ENCODE measurements at regions not wholly inside any gene's neighbourhood (a gene's known extent, or its start where the extent isn't known, plus 50 kb on each side); places are given as distances from the start of the nearest gene placed in this dataset.

DNA sequence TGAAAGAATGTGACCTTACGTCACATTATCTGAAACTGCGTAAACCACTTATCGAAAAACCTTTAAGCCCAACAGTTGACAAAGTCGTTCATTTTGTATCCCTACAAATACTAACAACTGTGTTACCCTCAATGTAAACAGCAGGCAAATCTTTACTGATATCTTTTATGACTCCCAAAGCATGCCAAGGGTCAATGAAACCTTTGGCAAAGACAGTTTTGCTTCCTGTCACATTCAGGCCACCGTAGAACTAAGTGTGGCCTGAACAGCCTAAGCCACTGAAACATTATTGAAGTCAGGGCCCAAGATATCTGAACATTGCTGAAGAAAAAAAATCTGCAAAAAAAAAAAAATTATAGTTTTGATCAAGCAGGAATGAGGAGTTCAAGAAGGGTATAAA, 77.3 kb downstream of the FAM124B start:
- no peaks in the 10 kb centered on the region for H3F3A ChIP-seq (replicated peaks; ENCODE audit: low read depth)
- no peak overlapping the region for H3K27ac ChIP-seq (ENCODE audit: low read depth)
- Mint-ChIP-seq H3K9me3 (no peaks in the 10 kb centered on the region; the same call in 2 of the 3 replicates), H3K4me1 (peaks cover 4% of the 10 kb centered on the region), H3K27me3 (ENCODE audit: insufficient read depth, low read depth, poor library complexity) (peaks cover 4% of the 10 kb centered on the region), H3K4me3 (no peak overlapping the region), H3K36me3 (ENCODE audit: low read depth) (no peaks in the 10 kb centered on the region), H3K27ac (no peak overlapping the region)
- no peaks in the 10 kb centered on the region for H4K20me1 ChIP-seq (replicated peaks; ENCODE audit: insufficient read depth)
- H3K4me1 ChIP-seq (ENCODE audit: insufficient read depth), result peaks cover 10% of the 10 kb centered on the region; the same call in 1 of the 2 replicates
- TF ChIP-seq, protein P1, sequence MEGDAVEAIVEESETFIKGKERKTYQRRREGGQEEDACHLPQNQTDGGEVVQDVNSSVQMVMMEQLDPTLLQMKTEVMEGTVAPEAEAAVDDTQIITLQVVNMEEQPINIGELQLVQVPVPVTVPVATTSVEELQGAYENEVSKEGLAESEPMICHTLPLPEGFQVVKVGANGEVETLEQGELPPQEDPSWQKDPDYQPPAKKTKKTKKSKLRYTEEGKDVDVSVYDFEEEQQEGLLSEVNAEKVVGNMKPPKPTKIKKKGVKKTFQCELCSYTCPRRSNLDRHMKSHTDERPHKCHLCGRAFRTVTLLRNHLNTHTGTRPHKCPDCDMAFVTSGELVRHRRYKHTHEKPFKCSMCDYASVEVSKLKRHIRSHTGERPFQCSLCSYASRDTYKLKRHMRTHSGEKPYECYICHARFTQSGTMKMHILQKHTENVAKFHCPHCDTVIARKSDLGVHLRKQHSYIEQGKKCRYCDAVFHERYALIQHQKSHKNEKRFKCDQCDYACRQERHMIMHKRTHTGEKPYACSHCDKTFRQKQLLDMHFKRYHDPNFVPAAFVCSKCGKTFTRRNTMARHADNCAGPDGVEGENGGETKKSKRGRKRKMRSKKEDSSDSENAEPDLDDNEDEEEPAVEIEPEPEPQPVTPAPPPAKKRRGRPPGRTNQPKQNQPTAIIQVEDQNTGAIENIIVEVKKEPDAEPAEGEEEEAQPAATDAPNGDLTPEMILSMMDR (conservative IDR thresholded peaks at IDR 0.05; ENCODE audit: low read depth in 2 of 2), result no peak
- no peak overlapping the region for H2AFZ ChIP-seq
- H3K4me3 ChIP-seq, result no peak overlapping the region
- DNase-seq (ENCODE audit: low spot score), result no peak
- H3K9me2 ChIP-seq (ENCODE audit: insufficient read depth), result 0 out of 2 replicates have a peak, but pooled peaks cover 3% of the 10 kb centered on the region
- no peak overlapping the region for H3K4me2 ChIP-seq
- no peaks in the 10 kb centered on the region for H3K36me3 ChIP-seq (ENCODE audit: insufficient read depth)
- no peaks in the 10 kb centered on the region for H3K27me3 ChIP-seq (ENCODE audit: insufficient read depth)
- no peaks in the 10 kb centered on the region for H3K79me2 ChIP-seq (replicated peaks; ENCODE audit: insufficient read depth)
- no peak for ATAC-seq

DNA sequence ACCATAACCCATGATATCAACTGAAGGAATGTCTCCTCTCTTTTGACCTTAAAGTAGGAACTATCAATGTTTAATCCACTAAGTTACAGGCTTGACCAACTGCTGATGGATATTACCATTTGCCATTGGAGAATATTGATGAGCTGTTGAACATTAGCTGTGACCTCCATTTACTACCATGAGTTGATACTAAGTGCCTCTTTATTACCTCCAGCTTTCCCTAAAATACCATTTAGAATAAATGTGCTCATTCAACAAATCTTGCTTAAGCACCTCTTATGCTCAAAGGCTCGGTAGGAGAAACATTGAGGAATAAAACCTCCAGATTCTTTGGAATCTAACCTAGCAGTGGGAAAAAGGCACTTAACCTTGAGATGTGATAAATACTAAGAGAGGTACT, 81.2 kb downstream of the FAM124B start:
- Mint-ChIP-seq H3K4me1 (peaks cover 14% of the 10 kb centered on the region), H3K9me3 (no peaks in the 10 kb centered on the region; the same call in 2 of the 3 replicates), H3K36me3 (ENCODE audit: low read depth) (no peaks in the 10 kb centered on the region), H3K27me3 (ENCODE audit: insufficient read depth, low read depth, poor library complexity) (peaks cover 4% of the 10 kb centered on the region), H3K27ac (no peak overlapping the region), H3K4me3 (no peak overlapping the region)
- no peaks in the 10 kb centered on the region for H3K36me3 ChIP-seq (ENCODE audit: insufficient read depth)
- no peaks in the 10 kb centered on the region for H3K27me3 ChIP-seq (ENCODE audit: insufficient read depth)
- H3K4me3 ChIP-seq, result no peak overlapping the region
- no peak overlapping the region for H3K27ac ChIP-seq (ENCODE audit: low read depth)
- no peaks in the 10 kb centered on the region for H3F3A ChIP-seq (replicated peaks; ENCODE audit: low read depth)
- H3K4me1 ChIP-seq (ENCODE audit: insufficient read depth), result peaks cover 13% of the 10 kb centered on the region
- no peaks in the 10 kb centered on the region for H4K20me1 ChIP-seq (replicated peaks; ENCODE audit: insufficient read depth)
- TF ChIP-seq STAT1 (IDR thresholded peaks at IDR 0.05; ENCODE audit: unreplicated experiment), result no peak
- TF ChIP-seq EZH2 (IDR thresholded peaks at IDR 0.05; ENCODE audit: low read depth, unreplicated experiment), result no peak
- no peak for TF ChIP-seq ZNF114 (CRISPR knock-in tag; IDR thresholded peaks at IDR 0.05)
- TF ChIP-seq, protein P2, sequence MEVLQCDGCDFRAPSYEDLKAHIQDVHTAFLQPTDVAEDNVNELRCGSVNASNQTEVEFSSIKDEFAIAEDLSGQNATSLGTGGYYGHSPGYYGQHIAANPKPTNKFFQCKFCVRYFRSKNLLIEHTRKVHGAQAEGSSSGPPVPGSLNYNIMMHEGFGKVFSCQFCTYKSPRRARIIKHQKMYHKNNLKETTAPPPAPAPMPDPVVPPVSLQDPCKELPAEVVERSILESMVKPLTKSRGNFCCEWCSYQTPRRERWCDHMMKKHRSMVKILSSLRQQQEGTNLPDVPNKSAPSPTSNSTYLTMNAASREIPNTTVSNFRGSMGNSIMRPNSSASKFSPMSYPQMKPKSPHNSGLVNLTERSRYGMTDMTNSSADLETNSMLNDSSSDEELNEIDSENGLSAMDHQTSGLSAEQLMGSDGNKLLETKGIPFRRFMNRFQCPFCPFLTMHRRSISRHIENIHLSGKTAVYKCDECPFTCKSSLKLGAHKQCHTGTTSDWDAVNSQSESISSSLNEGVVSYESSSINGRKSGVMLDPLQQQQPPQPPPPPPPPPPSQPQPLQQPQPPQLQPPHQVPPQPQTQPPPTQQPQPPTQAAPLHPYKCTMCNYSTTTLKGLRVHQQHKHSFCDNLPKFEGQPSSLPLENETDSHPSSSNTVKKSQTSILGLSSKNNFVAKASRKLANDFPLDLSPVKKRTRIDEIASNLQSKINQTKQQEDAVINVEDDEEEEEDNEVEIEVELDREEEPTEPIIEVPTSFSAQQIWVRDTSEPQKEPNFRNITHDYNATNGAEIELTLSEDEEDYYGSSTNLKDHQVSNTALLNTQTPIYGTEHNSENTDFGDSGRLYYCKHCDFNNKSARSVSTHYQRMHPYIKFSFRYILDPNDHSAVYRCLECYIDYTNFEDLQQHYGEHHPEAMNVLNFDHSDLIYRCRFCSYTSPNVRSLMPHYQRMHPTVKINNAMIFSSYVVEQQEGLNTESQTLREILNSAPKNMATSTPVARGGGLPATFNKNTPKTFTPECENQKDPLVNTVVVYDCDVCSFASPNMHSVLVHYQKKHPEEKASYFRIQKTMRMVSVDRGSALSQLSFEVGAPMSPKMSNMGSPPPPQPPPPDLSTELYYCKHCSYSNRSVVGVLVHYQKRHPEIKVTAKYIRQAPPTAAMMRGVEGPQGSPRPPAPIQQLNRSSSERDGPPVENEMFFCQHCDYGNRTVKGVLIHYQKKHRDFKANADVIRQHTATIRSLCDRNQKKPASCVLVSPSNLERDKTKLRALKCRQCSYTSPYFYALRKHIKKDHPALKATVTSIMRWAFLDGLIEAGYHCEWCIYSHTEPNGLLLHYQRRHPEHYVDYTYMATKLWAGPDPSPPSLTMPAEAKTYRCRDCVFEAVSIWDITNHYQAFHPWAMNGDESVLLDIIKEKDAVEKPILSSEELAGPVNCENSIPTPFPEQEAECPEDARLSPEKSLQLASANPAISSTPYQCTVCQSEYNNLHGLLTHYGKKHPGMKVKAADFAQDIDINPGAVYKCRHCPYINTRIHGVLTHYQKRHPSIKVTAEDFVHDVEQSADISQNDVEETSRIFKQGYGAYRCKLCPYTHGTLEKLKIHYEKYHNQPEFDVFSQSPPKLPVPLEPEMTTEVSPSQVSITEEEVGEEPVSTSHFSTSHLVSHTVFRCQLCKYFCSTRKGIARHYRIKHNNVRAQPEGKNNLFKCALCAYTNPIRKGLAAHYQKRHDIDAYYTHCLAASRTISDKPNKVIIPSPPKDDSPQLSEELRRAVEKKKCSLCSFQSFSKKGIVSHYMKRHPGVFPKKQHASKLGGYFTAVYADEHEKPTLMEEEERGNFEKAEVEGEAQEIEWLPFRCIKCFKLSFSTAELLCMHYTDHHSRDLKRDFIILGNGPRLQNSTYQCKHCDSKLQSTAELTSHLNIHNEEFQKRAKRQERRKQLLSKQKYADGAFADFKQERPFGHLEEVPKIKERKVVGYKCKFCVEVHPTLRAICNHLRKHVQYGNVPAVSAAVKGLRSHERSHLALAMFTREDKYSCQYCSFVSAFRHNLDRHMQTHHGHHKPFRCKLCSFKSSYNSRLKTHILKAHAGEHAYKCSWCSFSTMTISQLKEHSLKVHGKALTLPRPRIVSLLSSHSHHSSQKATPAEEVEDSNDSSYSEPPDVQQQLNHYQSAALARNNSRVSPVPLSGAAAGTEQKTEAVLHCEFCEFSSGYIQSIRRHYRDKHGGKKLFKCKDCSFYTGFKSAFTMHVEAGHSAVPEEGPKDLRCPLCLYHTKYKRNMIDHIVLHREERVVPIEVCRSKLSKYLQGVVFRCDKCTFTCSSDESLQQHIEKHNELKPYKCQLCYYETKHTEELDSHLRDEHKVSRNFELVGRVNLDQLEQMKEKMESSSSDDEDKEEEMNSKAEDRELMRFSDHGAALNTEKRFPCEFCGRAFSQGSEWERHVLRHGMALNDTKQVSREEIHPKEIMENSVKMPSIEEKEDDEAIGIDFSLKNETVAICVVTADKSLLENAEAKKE (CRISPR knock-in tag; IDR thresholded peaks at IDR 0.05), result no peak
- TF ChIP-seq, protein P3, sequence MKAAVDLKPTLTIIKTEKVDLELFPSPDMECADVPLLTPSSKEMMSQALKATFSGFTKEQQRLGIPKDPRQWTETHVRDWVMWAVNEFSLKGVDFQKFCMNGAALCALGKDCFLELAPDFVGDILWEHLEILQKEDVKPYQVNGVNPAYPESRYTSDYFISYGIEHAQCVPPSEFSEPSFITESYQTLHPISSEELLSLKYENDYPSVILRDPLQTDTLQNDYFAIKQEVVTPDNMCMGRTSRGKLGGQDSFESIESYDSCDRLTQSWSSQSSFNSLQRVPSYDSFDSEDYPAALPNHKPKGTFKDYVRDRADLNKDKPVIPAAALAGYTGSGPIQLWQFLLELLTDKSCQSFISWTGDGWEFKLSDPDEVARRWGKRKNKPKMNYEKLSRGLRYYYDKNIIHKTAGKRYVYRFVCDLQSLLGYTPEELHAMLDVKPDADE (IDR thresholded peaks at IDR 0.05), result no peak
- no peak for TF ChIP-seq CREB1 (CRISPR knock-in tag; IDR thresholded peaks at IDR 0.05; ENCODE audit: low read depth)
- TF ChIP-seq, protein P1 (conservative IDR thresholded peaks at IDR 0.05; ENCODE audit: low read depth in 2 of 2), result no peak
- no peak overlapping the region for H3K4me2 ChIP-seq
- 0 out of 2 replicates have a peak, but pooled peaks cover 2% of the 10 kb centered on the region for H3K9me2 ChIP-seq (ENCODE audit: insufficient read depth)
- no peaks in the 10 kb centered on the region for H3K79me2 ChIP-seq (replicated peaks; ENCODE audit: insufficient read depth)
- no peak for DNase-seq (ENCODE audit: low spot score)
- no peak overlapping the region for H2AFZ ChIP-seq
- ATAC-seq, result no peak
